ENCODE measurements at regions not wholly inside any gene's neighbourhood (a gene's known extent, or its start where the extent isn't known, plus 50 kb on each side); places are given as distances from the start of the nearest gene placed in this dataset.

DNA sequence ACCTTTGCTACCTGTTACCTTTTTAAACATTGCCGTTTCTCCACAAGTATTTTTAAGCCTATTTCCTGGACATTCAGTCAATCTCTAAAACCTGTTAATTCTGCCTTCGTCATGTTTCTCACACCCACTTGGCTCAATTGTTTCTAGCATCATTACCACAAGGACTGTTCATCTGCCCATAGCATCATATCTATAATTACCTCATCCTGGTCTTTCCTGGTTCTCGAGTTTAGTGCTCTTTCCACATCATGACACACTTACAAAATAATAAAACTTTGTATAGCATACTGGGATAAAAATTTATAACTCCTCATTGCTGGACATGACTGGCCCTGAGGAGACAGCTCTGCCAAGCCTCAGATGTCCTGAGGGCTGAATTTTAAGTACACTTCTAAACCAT is 104.8 kb downstream of the CYB561 start:
- TF ChIP-seq ZNF274 (IDR thresholded peaks at IDR 0.05; ENCODE audit: low read depth, low read length) (no peak), YY1 (IDR thresholded peaks at IDR 0.05; ENCODE audit: insufficient read depth, insufficient read length) (no peak), SUZ12 (IDR thresholded peaks at IDR 0.05; ENCODE audit: extremely low read depth, insufficient read depth, insufficient read length) (no peak)

Data from NT2/D1 (cell line).